ENCODE measurements at regions not wholly inside any gene's neighbourhood (a gene's known extent, or its start where the extent isn't known, plus 50 kb on each side); places are given as distances from the start of the nearest gene placed in this dataset.

GRCh38 chrX:96224279-96224678, 460.4 kb upstream of the DIAPH2 start:
- TF ChIP-seq, protein P1, sequence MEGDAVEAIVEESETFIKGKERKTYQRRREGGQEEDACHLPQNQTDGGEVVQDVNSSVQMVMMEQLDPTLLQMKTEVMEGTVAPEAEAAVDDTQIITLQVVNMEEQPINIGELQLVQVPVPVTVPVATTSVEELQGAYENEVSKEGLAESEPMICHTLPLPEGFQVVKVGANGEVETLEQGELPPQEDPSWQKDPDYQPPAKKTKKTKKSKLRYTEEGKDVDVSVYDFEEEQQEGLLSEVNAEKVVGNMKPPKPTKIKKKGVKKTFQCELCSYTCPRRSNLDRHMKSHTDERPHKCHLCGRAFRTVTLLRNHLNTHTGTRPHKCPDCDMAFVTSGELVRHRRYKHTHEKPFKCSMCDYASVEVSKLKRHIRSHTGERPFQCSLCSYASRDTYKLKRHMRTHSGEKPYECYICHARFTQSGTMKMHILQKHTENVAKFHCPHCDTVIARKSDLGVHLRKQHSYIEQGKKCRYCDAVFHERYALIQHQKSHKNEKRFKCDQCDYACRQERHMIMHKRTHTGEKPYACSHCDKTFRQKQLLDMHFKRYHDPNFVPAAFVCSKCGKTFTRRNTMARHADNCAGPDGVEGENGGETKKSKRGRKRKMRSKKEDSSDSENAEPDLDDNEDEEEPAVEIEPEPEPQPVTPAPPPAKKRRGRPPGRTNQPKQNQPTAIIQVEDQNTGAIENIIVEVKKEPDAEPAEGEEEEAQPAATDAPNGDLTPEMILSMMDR (conservative IDR thresholded peaks at IDR 0.05), result no peak
- TF ChIP-seq ZFX (IDR thresholded peaks at IDR 0.05), result no peak

Data from C4-2B (cell line).